Keratinocyte (primary cell): ENCODE measurements at regions not wholly inside any gene's neighbourhood (a gene's known extent, or its start where the extent isn't known, plus 50 kb on each side); places are given as distances from the start of the nearest gene placed in this dataset.

Experiments
- DNase-seq: peaks from one replicate; pipeline ENCODE4 v3.0.0-alpha.2; 2011; ENCODE audit warnings: low read depth, missing footprints, low spot score
- FAIRE-seq: peaks from 2 replicates; lab custom pipeline; 2011; peaks lifted over from hg19 to GRCh38; lab: Jason Lieb, UNC
- H2AFZ ChIP-seq: 2 replicates; pipeline ENCODE4 v1.6.0; 2012; ENCODE audit warnings: low read length, control low read depth, inconsistent platforms; ENCODE audit not compliant: control insufficient read depth
- H3K27ac ChIP-seq: 2 replicates; pipeline ENCODE4 v1.5.1; 2011; ENCODE audit warnings: low read length; ENCODE audit not compliant: control insufficient read depth, insufficient read depth
- H3K27me3 ChIP-seq: 3 replicates; pipeline ENCODE4 v1.6.0; 2011; ENCODE audit warnings: low read length; ENCODE audit not compliant: control insufficient read depth, insufficient read depth; ENCODE audit errors: extremely low read depth
- H3K36me3 ChIP-seq, 2 experiments: 2 replicates in 1 of 2; 3 replicates in 1 of 2; pipeline ENCODE4 v1.5.1; 2011; ENCODE audit warnings: low read length in 2 of 2, mild to moderate bottlenecking in 1 of 2; ENCODE audit not compliant: control insufficient read depth in 2 of 2, insufficient read depth in 2 of 2; ENCODE audit errors: extremely low read depth in 1 of 2
- H3K4me1 ChIP-seq: 3 replicates; pipeline ENCODE4 v1.5.1; 2011; ENCODE audit warnings: low read length; ENCODE audit not compliant: control insufficient read depth, insufficient read depth; ENCODE audit errors: extremely low read depth
- H3K4me2 ChIP-seq: 3 replicates; pipeline ENCODE4 v1.6.0; 2011; ENCODE audit warnings: low read depth, low read length; ENCODE audit not compliant: control insufficient read depth, insufficient read depth; ENCODE audit errors: extremely low read depth
- H3K4me3 ChIP-seq, 3 experiments: fragments of 200-600 bp in 1 of 3; sonication (generic) in 1 of 3; 2 replicates in 2 of 3; 3 replicates in 1 of 3; pipeline ENCODE4 v1.5.1; 2011 to 2016; ENCODE audit warnings: low read length in 3 of 3, mild to moderate bottlenecking in 3 of 3, control low read depth in 2 of 3, inconsistent platforms in 1 of 3, low read depth in 1 of 3, mixed read lengths in 1 of 3, mixed run types in 1 of 3, moderate library complexity in 1 of 3; ENCODE audit not compliant: control insufficient read depth in 2 of 3, insufficient read depth in 2 of 3; ENCODE audit errors: extremely low read depth in 1 of 3
- H3K79me2 ChIP-seq: 2 replicates; pipeline ENCODE4 v1.6.0; 2012; ENCODE audit warnings: low read length; ENCODE audit not compliant: control insufficient read depth, insufficient read depth
- H3K9ac ChIP-seq: 3 replicates; pipeline ENCODE4 v1.6.0; 2011; ENCODE audit warnings: low read length; ENCODE audit not compliant: control insufficient read depth, insufficient read depth; ENCODE audit errors: extremely low read depth
- H3K9me1 ChIP-seq: 3 replicates; pipeline ENCODE4 v1.6.0; 2011; ENCODE audit warnings: low read length; ENCODE audit not compliant: control insufficient read depth, insufficient read depth; ENCODE audit errors: extremely low read depth
- H3K9me3 ChIP-seq: 2 replicates; pipeline ENCODE4 v1.5.1; 2012; ENCODE audit warnings: low read depth, low read length; ENCODE audit not compliant: control insufficient read depth
- H4K20me1 ChIP-seq: 3 replicates; pipeline ENCODE4 v1.6.0; 2011; ENCODE audit warnings: low read length; ENCODE audit not compliant: control insufficient read depth, insufficient read depth; ENCODE audit errors: extremely low read depth
- CTCF ChIP-seq, 3 experiments: IDR thresholded peaks in 1 of 3; conservative IDR thresholded peaks in 1 of 3; optimal IDR thresholded peaks in 1 of 3; 2 replicates in 2 of 3; 3 replicates in 1 of 3; pipeline versions ENCODE3 to v1.5.1; 2011; ENCODE audit warnings: low read length in 3 of 3, mild to moderate bottlenecking in 3 of 3, moderate library complexity in 2 of 3, control low read depth in 1 of 3, inconsistent platforms in 1 of 3; ENCODE audit not compliant: insufficient read depth in 2 of 3; ENCODE audit errors: extremely low read depth in 1 of 3
- EZH2 ChIP-seq: IDR thresholded peaks from one replicate; pipeline ENCODE4 v1.6.1; 2012; ENCODE audit warnings: inconsistent platforms, mild to moderate bottlenecking, low read length, moderate library complexity
- dilution Hi-C: fragments of 300-500 bp; cut with MboI; formaldehyde crosslinking; loops from one replicate; pipeline ENCODE4 v1.7.0; 2020; ENCODE audit warnings: low sequenced_read_pairs; ENCODE audit not compliant: extremely low pct_ligation_motif_present

GRCh38 chr9:74362423-74362822 lies 134.7 kb upstream of the RORB start:
- Histone ChIP-seq H3K9me1 (no peaks in the 10 kb centered on the region), H3K27me3 (no peaks in the 10 kb centered on the region), H3K79me2 (no peaks in the 10 kb centered on the region), H3K27ac (no peak overlapping the region), H3K9me3 (no peaks in the 10 kb centered on the region), H3K4me3 (no peak overlapping the region), H3K4me2 (no peak overlapping the region), H3K9ac (no peak overlapping the region), H4K20me1 (no peaks in the 10 kb centered on the region), H3K4me1 (no peaks in the 10 kb centered on the region), H2AFZ (no peak overlapping the region), H3K36me3 (no peaks in the 10 kb centered on the region)
- FAIRE-seq (no peak), DNase-seq (no peak)
- TF ChIP-seq EZH2 (no peak), CTCF (optimal IDR thresholded peaks at IDR 0.05 in 1 of 3, IDR thresholded peaks at IDR 0.05 in 1 of 3, conservative IDR thresholded peaks at IDR 0.05 in 1 of 3; ENCODE audit: extremely low read depth in 1 of 3, insufficient read depth in 2 of 3, low read length in 3 of 3) (no peak)
- dilution Hi-C loops, result no loop called here

GRCh38 chr9:74366111-74366510 lies 131.0 kb upstream of the RORB start:
- no peaks in the 10 kb centered on the region for H3K79me2 ChIP-seq
- no peak for TF ChIP-seq CTCF (optimal IDR thresholded peaks at IDR 0.05 in 1 of 3, IDR thresholded peaks at IDR 0.05 in 1 of 3, conservative IDR thresholded peaks at IDR 0.05 in 1 of 3; ENCODE audit: extremely low read depth in 1 of 3, insufficient read depth in 2 of 3, low read length in 3 of 3)
- TF ChIP-seq EZH2, result no peak
- no peak overlapping the region for H3K27ac ChIP-seq
- H3K4me2 ChIP-seq, result no peak overlapping the region
- no peak overlapping the region for H3K9ac ChIP-seq
- H3K36me3 ChIP-seq, result no peaks in the 10 kb centered on the region
- no peaks in the 10 kb centered on the region for H3K9me1 ChIP-seq
- no peaks in the 10 kb centered on the region for H4K20me1 ChIP-seq
- no peaks in the 10 kb centered on the region for H3K9me3 ChIP-seq
- no peak overlapping the region for H3K4me3 ChIP-seq
- no peaks in the 10 kb centered on the region for H3K27me3 ChIP-seq
- FAIRE-seq (no peak), DNase-seq (no peak)
- dilution Hi-C loops, result no loop called here
- no peaks in the 10 kb centered on the region for H3K4me1 ChIP-seq
- no peak overlapping the region for H2AFZ ChIP-seq
